ENCODE measurements at regions not wholly inside any gene's neighbourhood (a gene's known extent, or its start where the extent isn't known, plus 50 kb on each side); places are given as distances from the start of the nearest gene placed in this dataset.

GRCh38 chr20:48384147-48384818 lies 443.5 kb downstream of the PREX1 start:
- Histone ChIP-seq H3K4me3 (no peak overlapping the region), H2AFZ (replicated peaks) (no peak overlapping the region), H3F3A (ENCODE audit: low read depth) (peaks cover 3% of the 10 kb centered on the region), H3K9me3 (ENCODE audit: low read depth) (no peaks in the 10 kb centered on the region), H3K79me2 (ENCODE audit: low read depth) (no peaks in the 10 kb centered on the region), H3K4me2 (no peak overlapping the region), H3K27ac (no peak overlapping the region), H3K27me3 (no peaks in the 10 kb centered on the region), H3K9ac (no peak overlapping the region), H3K36me3 (no peaks in the 10 kb centered on the region), H3K4me1 (peaks cover 9% of the 10 kb centered on the region), H4K20me1 (ENCODE audit: low read depth) (no peaks in the 10 kb centered on the region)
- peaks cover 6% of the 10 kb centered on the region for H3K9me3 Mint-ChIP-seq
- H3K4me3 Mint-ChIP-seq = no peak overlapping the region
- peaks cover 29% of the 10 kb centered on the region for H3K4me1 Mint-ChIP-seq
- no peaks in the 10 kb centered on the region for H3K36me3 Mint-ChIP-seq
- H3K27ac Mint-ChIP-seq = no peak overlapping the region
- peaks cover 22% of the 10 kb centered on the region for H3K27me3 Mint-ChIP-seq (ENCODE audit: insufficient read depth, low read depth)
- DNase-seq (ENCODE audit: low spot score) = no peak
- TF ChIP-seq CTCF (IDR thresholded peaks at IDR 0.05) (no peak), EZH2 (IDR thresholded peaks at IDR 0.05) (no peak), EZH2phosphoT487 (IDR thresholded peaks at IDR 0.05) (no peak)

GRCh38 chr20:48383252-48383651 lies 444.5 kb downstream of the PREX1 start:
- Mint-ChIP-seq H3K4me1 (peaks cover 29% of the 10 kb centered on the region), H3K9me3 (peaks cover 6% of the 10 kb centered on the region), H3K4me3 (no peak overlapping the region), H3K27me3 (ENCODE audit: insufficient read depth, low read depth) (peaks cover 23% of the 10 kb centered on the region), H3K27ac (no peak overlapping the region), H3K36me3 (peaks cover 3% of the 10 kb centered on the region)
- H3K4me3 ChIP-seq = no peak overlapping the region
- no peaks in the 10 kb centered on the region for H4K20me1 ChIP-seq (ENCODE audit: low read depth)
- no peaks in the 10 kb centered on the region for H3K9me3 ChIP-seq (ENCODE audit: low read depth)
- no peaks in the 10 kb centered on the region for H3K27me3 ChIP-seq
- H3K36me3 ChIP-seq = no peaks in the 10 kb centered on the region
- no peak overlapping the region for H3K9ac ChIP-seq
- TF ChIP-seq EZH2 (IDR thresholded peaks at IDR 0.05) (no peak), CTCF (IDR thresholded peaks at IDR 0.05) (no peak), EZH2phosphoT487 (IDR thresholded peaks at IDR 0.05) (no peak)
- no peak overlapping the region for H3K27ac ChIP-seq
- peaks cover 3% of the 10 kb centered on the region for H3F3A ChIP-seq (ENCODE audit: low read depth)
- no peak overlapping the region for H3K4me2 ChIP-seq
- DNase-seq (ENCODE audit: low spot score) = no peak
- H3K4me1 ChIP-seq = peaks cover 9% of the 10 kb centered on the region
- H2AFZ ChIP-seq (replicated peaks) = no peak overlapping the region
- H3K79me2 ChIP-seq (ENCODE audit: low read depth) = no peaks in the 10 kb centered on the region

GRCh38 chr20:48382304-48382703 lies 445.5 kb downstream of the PREX1 start:
- no peaks in the 10 kb centered on the region for H3K79me2 ChIP-seq (ENCODE audit: low read depth)
- H3K4me1 ChIP-seq = peaks cover 3% of the 10 kb centered on the region
- no peak overlapping the region for H3K4me2 ChIP-seq
- no peak overlapping the region for H2AFZ ChIP-seq (replicated peaks)
- H3K27me3 ChIP-seq = no peaks in the 10 kb centered on the region
- TF ChIP-seq CTCF (IDR thresholded peaks at IDR 0.05) (no peak), EZH2phosphoT487 (IDR thresholded peaks at IDR 0.05) (no peak)
- H3K9me3 Mint-ChIP-seq = peaks cover 6% of the 10 kb centered on the region
- H3K9ac ChIP-seq = no peak overlapping the region
- no peaks in the 10 kb centered on the region for H4K20me1 ChIP-seq (ENCODE audit: low read depth)
- peaks cover 24% of the 10 kb centered on the region for H3K27me3 Mint-ChIP-seq (ENCODE audit: insufficient read depth, low read depth)
- H3K4me3 Mint-ChIP-seq = no peak overlapping the region
- no peaks in the 10 kb centered on the region for H3K36me3 ChIP-seq
- H3K4me3 ChIP-seq = no peak overlapping the region
- no peak overlapping the region for H3K27ac ChIP-seq
- H3F3A ChIP-seq (ENCODE audit: low read depth) = no peaks in the 10 kb centered on the region
- H3K4me1 Mint-ChIP-seq = peaks cover 27% of the 10 kb centered on the region
- no peaks in the 10 kb centered on the region for H3K9me3 ChIP-seq (ENCODE audit: low read depth)
- no peak for DNase-seq (ENCODE audit: low spot score)
- peaks cover 4% of the 10 kb centered on the region for H3K36me3 Mint-ChIP-seq
- no peak overlapping the region for H3K27ac Mint-ChIP-seq
